Thymus (tissue), 11 donors: ENCODE measurements at regions not wholly inside any gene's neighbourhood (a gene's known extent, or its start where the extent isn't known, plus 50 kb on each side); places are given as distances from the start of the nearest gene placed in this dataset.
"Not testable (repeated sequence)": the region's sequence is repeated elsewhere in the genome, so short reads cannot be mapped to it uniquely, and the experiment has no call there.

Source experiments
- DNase-seq, 9 donors: peaks; one replicate each; pipeline ENCODE4 v3.0.0-alpha.2; 2013; ENCODE audit warnings: low spot score in 9 of 9, low read depth in 6 of 9, missing footprints in 1 of 9
- H3K27ac ChIP-seq, 2 donors: one replicate each; pipeline ENCODE4 v1.5.1; 2013; ENCODE audit warnings: control low read depth in 1 of 2, low read depth in 1 of 2, low read length in 1 of 2, mild to moderate bottlenecking in 1 of 2, moderate library complexity in 1 of 2
- H3K27me3 ChIP-seq, 2 donors: one replicate each; pipeline ENCODE4 v1.5.1; 2013; ENCODE audit warnings: low read length in 1 of 2; ENCODE audit not compliant: control insufficient read depth in 2 of 2, insufficient read depth in 1 of 2
- H3K36me3 ChIP-seq, 2 donors: one replicate each; pipeline ENCODE4 v1.5.1; 2013; ENCODE audit warnings: low read length in 1 of 2, mild to moderate bottlenecking in 1 of 2, moderate library complexity in 1 of 2; ENCODE audit not compliant: control insufficient read depth in 2 of 2, insufficient read depth in 2 of 2
- H3K4me1 ChIP-seq, 2 donors: one replicate each; pipeline ENCODE4 v1.5.1; 2013; ENCODE audit warnings: low read length in 2 of 2; ENCODE audit not compliant: control insufficient read depth in 2 of 2, insufficient read depth in 2 of 2
- H3K4me3 ChIP-seq, 2 donors: one replicate each; pipeline ENCODE4 v1.5.1; 2013; ENCODE audit warnings: low read length in 2 of 2, control low read depth in 1 of 2, mild to moderate bottlenecking in 1 of 2
- H3K9me3 ChIP-seq, 2 donors: one replicate each; pipeline ENCODE4 v1.5.1; 2013; ENCODE audit warnings: low read length in 1 of 2, mild to moderate bottlenecking in 1 of 2; ENCODE audit not compliant: control insufficient read depth in 2 of 2, insufficient read depth in 1 of 2
- WGBS: extraction: QIAGEN DNeasy Blood & Tissue Kit; methylation state at CpG from one replicate; pipeline ENCODE4 v1.1.7; 2013; 5-methylcytosine and 5-hydroxymethylcytosine counted together
- donor health status: healthy.

DNA sequence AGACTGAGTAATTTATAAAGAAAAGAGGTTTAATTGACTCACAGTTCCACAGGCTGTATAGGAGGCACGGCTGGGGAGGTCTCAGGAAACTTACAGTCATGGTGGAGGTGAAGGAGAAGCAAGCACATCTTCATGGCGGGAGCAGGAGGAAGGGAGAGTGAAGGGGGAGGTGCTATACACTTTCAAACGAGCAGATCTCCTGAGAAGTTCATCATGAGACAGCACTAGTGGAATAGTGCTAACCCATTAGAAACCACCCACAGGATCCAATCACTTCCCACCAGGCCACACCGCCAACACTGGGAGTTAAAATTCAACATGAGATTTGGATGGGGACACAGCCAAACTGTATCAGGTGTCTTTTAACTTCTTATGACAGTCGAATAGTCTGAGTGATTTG, 1459.3 kb upstream of the ACO1 start:
- H3K4me1 ChIP-seq = no peaks in the 10 kb centered on the region
- no peak overlapping the region for H3K27ac ChIP-seq
- no peaks in the 10 kb centered on the region for H3K36me3 ChIP-seq
- no peak overlapping the region for H3K4me3 ChIP-seq
- H3K9me3 ChIP-seq = no peaks in the 10 kb centered on the region
- WGBS = 70% methylated on average over 5 of the region's 5 CpGs
- DNase-seq = no peak
- no peaks in the 10 kb centered on the region for H3K27me3 ChIP-seq

DNA sequence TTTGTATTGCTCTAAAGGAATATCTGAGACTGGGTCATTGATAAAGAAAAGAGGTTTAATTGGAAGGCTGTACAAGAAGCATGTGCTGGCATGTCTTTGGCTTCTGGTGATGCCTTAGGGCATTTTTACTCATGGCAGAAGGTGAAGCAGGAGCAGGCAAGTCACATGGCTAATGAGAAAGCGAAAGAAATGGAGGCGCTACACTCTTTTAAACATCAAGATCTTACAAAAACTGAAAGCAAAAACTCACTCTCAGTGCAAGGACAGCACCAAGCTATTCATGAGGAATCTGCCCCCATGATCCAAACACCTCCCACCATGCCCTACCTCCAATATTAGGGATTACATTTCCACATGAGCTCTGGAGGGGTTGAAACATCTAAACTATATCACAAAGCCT, 1458.8 kb upstream of the ACO1 start:
- WGBS = 94% methylated on average over 2 of the region's 2 CpGs
- no peak overlapping the region for H3K27ac ChIP-seq
- H3K36me3 ChIP-seq = no peaks in the 10 kb centered on the region
- no peaks in the 10 kb centered on the region for H3K9me3 ChIP-seq
- H3K27me3 ChIP-seq = no peaks in the 10 kb centered on the region
- no peaks in the 10 kb centered on the region for H3K4me1 ChIP-seq
- no peak for DNase-seq
- no peak overlapping the region for H3K4me3 ChIP-seq

DNA sequence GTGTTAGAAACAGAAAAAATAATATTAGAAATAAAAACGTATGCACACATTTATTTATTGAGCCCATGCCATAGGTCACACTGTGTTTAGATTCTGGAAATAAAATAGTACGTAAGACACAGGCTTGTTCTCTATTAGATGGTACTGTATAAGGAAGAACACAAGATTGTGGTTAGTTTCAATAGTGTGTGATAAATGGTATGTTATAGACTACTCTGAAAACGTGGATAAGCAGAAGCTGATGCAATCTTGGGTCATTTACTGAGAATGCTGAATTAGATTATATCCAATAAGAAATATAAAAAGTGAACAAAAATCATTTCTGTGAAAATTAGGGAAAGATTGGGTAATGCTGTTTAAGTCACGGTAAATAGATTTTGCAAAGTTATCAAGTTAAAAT, 1456.4 kb upstream of the ACO1 start:
- 74% methylated on average over 4 of the region's 4 CpGs for WGBS
- Histone ChIP-seq H3K4me3 (no peak overlapping the region), H3K36me3 (no peaks in the 10 kb centered on the region), H3K27me3 (no peaks in the 10 kb centered on the region), H3K4me1 (no peaks in the 10 kb centered on the region), H3K9me3 (no peaks in the 10 kb centered on the region), H3K27ac (no peak overlapping the region)
- no peak for DNase-seq

DNA sequence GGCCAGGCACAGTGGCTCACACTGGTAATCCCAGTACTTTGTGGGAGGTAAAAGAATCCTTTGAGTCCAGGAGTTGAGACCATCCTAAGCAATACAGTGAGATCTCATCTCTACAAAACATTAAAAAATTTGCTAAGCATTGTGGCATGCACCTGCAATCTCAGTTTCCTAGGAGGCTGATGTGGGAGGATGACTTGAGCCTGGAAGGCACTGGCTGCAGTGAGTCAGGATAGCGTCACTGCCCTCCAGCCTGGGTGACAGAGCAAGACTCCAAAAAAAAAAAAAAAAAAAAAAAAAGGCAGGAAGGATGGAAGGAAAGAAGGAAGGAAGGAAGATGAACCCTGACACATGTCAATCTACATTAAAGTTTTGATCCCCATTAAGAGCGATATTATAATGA, 1452.2 kb upstream of the ACO1 start:
- no peaks in the 10 kb centered on the region for H3K36me3 ChIP-seq
- H3K4me3 ChIP-seq = no peak overlapping the region
- DNase-seq = no peak
- H3K4me1 ChIP-seq = no peaks in the 10 kb centered on the region
- H3K9me3 ChIP-seq = no peaks in the 10 kb centered on the region
- 87% methylated on average over 2 of the region's 2 CpGs for WGBS
- no peaks in the 10 kb centered on the region for H3K27me3 ChIP-seq
- H3K27ac ChIP-seq = no peak overlapping the region

GRCh38 chr9:30935730-30936129, 1448.7 kb upstream of the ACO1 start:
- Histone ChIP-seq H3K4me3 (no peak overlapping the region), H3K9me3 (no peaks in the 10 kb centered on the region), H3K4me1 (no peaks in the 10 kb centered on the region), H3K36me3 (no peaks in the 10 kb centered on the region), H3K27me3 (no peaks in the 10 kb centered on the region), H3K27ac (no peak overlapping the region)
- no peak for DNase-seq

- no peaks in the 10 kb centered on the region for H3K4me1 ChIP-seq
- 93% methylated on average over 4 of the region's 4 CpGs for WGBS
- no peaks in the 10 kb centered on the region for H3K9me3 ChIP-seq
- no peak overlapping the region for H3K27ac ChIP-seq
- H3K4me3 ChIP-seq = no peak overlapping the region
- DNase-seq = no peak
- no peaks in the 10 kb centered on the region for H3K36me3 ChIP-seq
- H3K27me3 ChIP-seq = no peaks in the 10 kb centered on the region
These were observed 1447.3 kb upstream of the ACO1 start for GRCh38 chr9:30937106-30937505.

DNA sequence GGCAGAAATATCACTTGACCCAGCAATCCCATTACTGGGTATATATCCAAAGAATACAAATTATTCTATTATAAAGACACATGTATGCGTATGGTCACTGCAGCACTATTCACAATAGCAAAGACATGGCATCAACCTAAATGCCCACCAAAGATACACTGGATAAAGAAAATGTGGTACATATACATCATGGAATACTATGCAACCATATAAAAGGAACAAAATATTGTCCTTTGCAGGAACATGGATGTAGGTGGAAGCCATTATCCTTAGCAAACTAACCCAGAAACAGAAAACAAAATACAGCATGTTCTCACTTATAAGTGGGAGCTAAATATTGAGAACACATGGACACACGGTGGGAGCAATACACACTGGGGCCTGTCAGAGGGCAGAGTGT, 1441.6 kb upstream of the ACO1 start:
- not testable (repeated sequence) for H3K27me3 ChIP-seq, DNase-seq, H3K4me3 ChIP-seq, H3K36me3 ChIP-seq, H3K27ac ChIP-seq, H3K4me1 ChIP-seq
- peaks cover 0 to 13% of the 10 kb centered on the region in 2 donors for H3K9me3 ChIP-seq
- 97% methylated on average over 2 of the region's 2 CpGs for WGBS

DNA sequence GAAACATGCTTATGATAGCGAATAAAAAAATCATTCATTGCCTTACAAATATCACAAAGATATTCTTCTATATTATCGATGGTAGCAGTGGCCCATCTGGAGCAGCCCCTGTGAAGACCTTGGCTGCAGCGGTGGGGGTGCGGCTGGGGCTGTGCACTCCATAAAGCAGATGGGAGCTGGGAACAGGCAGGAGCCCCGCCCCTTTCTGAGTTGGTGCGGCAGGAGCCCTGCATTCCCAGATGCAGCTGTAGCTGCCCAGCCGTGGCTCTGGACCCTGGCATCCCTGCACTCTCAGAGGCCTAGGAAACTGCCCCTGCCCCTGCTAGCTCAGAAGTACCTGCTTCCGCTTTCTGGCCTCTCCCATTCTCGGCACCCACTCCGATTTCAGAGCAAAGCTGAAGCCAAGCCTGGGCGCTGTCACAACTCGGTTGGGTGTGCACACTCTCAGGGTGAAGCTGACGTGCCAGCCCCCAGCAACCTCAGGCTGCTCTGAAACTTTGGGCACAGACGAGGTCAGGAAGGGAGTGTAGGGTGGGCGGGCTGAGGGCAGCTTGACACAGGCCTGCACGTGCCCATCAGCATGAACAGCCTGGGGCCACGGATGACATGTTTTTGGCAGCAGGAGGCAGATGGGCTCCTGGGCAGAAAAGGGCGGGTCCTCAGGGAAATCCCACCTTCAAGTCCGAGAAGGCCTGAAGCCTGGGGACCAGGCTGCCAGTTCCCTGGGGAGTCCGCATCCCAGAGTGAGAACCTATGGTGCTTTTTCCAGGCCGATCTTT, 1440.8 kb upstream of the ACO1 start:
- H3K27ac ChIP-seq = no peak overlapping the region
- DNase-seq = no peak
- WGBS = 92% methylated on average over 21 of the region's 21 CpGs
- no peaks in the 10 kb centered on the region for H3K4me1 ChIP-seq
- H3K4me3 ChIP-seq = no peak overlapping the region
- H3K9me3 ChIP-seq = peaks cover 0 to 13% of the 10 kb centered on the region in 2 donors
- H3K27me3 ChIP-seq = no peaks in the 10 kb centered on the region
- no peaks in the 10 kb centered on the region for H3K36me3 ChIP-seq

DNA sequence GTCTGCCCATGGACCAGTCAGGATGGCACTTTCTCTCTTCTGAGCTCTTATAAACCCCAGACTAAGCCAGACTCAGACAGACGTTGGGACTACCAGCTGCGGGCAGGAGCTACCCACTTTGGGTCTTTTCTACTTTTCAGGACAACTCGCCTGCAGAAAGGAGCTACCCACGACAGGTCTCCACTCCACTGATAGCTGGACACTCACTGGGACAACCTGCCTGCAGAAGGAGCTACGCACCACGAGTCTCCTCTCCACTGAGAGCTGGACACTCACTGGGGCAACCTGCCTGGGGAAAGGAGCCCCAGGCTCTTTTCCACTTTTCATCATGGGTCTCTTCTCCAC, 1440.2 kb upstream of the ACO1 start:
- Histone ChIP-seq H3K4me3 (no peak overlapping the region), H3K9me3 (peaks cover 0 to 13% of the 10 kb centered on the region in 2 donors), H3K27ac (no peak overlapping the region), H3K27me3 (no peaks in the 10 kb centered on the region), H3K36me3 (no peaks in the 10 kb centered on the region), H3K4me1 (no peaks in the 10 kb centered on the region)
- WGBS = 93% methylated on average over 6 of the region's 6 CpGs
- DNase-seq = no peak
